RCC 7860 (cell line): ENCODE measurements at regions not wholly inside any gene's neighbourhood (a gene's known extent, or its start where the extent isn't known, plus 50 kb on each side); places are given as distances from the start of the nearest gene placed in this dataset.

Source experiments
- DNase-seq: peaks from one replicate; pipeline ENCODE4 v3.0.0-alpha.2; 2015; ENCODE audit warnings: low spot score
- FAIRE-seq: peaks from 2 replicates; lab custom pipeline; 2012; peaks lifted over from hg19 to GRCh38; lab: Jason Lieb, UNC

DNA sequence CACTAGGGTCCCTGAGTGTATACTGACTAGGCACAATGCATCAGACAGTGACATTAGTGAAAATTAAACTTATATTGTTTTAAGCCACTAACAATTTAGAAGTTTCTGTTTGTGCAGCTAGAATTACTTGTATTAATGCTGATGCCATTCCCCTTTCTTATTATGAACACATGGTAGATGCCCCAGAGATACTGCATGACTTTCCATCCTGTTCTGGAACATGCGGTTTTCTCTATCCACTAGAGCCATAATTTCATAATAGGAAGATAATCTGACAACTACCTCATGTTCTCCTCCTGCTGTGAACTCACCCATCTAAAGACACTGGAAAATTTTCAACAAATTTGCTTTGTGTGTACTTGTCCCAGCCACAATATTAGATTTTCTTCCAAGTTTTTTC lies 1256.4 kb downstream of the FAM181B start:
- DNase-seq, result no peak
- no peak for FAIRE-seq

DNA sequence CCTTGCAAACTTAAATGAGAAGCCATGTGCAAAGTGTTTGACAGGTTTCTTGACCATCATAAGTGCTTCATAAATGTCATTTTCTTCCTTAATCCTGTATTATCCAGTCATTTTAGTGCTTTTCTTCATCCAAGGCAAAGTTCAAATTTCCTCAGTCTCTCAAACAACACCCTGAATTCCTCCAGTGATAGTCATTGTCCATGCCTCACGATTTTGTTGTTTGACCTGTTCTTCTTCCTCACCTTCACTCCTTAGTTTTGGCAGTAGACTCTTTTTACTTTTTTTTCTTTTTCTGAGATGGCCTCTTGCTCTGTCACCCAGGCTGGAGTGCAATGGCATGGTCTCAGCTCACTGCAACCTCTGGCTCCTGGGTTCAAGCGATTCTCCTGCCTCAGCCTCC lies 1257.3 kb downstream of the FAM181B start:
- no peak for FAIRE-seq
- no peak for DNase-seq

DNA sequence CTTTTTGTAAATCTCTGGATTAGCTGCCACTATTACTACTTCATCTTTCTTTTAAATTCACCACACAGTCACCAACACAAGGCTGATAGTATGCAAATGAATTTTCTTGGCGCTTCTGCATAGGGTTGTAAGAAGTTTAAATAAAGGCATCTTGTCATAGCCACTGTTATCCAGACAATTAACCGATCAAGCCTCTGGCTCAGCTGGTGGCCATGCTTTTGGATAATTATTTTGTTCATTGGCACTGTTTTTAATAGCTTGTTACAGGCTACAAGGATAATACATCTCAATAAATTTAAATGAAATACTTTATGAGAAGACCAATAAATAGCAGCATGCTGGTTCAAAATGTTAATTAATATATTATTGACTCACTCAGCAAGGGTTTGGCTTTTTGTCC lies 1261.0 kb downstream of the FAM181B start:
- FAIRE-seq (no peak), DNase-seq (no peak)

DNA sequence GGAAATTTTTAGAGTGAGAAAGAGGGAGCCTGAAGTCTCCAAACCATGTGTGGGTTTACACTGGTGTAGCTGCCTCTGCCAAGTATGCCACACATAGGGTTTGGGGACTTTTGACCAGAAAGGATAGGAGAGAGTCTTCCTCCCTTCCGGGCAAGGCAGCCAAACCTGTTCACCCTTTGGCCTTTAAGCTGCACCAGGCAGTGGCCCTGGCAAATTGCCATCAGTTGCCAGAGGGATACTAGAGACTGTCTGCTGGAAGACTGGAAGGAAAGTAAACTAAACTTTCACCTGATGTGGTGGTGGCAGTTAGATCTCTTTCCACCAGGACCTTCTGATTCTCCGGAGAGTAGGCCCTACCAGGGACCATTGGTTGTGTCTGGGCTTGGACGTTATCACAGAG lies 1263.2 kb downstream of the FAM181B start:
- DNase-seq (no peak), FAIRE-seq (no peak)

DNA sequence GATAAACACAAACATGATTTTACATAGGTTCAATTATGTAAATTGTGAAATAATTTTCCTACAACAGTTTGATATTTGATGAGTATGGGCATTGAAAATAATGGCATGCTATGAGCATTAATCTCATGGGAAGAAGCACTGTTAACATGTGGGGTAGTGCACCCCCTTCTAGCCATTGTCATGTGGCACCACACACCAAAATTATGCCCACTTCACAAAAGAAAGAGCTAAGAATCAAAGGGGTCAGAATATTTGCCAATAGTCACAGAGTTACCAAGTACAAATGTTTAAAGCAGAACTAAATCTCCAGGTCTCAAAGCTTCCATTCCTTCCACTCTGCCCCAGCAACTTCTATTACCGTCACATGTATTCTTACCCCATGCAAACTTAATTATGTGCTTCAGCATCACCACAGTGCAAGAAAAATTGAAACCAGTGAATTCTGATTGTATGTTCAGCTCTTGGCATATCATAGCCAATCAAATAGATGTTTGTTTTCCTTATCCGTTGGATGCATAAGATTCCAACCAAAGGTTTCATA lies 1273.8 kb downstream of the FAM181B start:
- FAIRE-seq (no peak), DNase-seq (no peak)

DNA sequence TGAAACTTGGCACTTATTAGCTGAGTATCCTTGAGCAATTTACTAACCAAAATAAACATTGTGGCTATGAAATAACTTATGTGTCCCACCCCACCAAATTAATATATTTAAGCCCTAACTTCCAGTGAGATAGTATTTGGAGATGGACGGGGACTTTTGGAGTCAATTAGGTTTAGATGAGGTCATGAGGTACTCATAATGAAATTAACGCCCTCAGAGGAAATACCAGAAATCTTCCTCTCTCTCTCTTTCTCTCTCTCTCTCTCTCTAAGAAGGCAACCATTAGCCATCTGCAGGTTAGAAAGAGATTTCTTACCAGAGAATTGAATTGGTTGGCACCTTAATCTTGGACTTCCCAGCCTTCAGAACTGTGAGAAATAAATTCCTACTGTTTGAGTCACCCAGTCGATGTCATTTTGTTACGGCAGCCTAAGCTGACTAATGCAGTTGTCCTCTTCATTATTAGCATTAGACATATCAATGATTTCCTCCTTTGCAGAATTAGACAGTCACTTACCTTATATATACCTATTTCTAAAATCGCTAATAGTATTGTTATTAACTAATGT lies 1284.0 kb downstream of the FAM181B start:
- FAIRE-seq, result no peak
- no peak for DNase-seq

DNA sequence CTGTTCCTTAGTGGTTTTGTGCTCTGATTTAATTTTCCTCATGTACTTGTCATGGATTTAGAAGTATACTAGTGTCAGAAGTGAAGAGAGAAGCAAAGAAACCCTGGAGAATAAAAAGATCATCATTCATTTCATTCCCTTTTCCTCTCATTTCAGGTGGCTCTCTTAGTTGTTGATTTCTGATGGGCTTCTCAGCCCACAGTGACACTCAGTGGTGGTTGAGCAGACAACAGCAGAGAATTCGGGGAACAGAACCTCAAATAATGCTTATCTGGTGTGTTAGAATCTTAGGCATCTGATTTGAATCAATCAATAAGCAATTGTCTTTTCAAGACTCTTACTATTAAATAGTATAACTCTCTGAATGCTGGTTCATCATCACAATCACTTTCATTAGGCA lies 1289.4 kb downstream of the FAM181B start:
- no peak for FAIRE-seq
- no peak for DNase-seq

DNA sequence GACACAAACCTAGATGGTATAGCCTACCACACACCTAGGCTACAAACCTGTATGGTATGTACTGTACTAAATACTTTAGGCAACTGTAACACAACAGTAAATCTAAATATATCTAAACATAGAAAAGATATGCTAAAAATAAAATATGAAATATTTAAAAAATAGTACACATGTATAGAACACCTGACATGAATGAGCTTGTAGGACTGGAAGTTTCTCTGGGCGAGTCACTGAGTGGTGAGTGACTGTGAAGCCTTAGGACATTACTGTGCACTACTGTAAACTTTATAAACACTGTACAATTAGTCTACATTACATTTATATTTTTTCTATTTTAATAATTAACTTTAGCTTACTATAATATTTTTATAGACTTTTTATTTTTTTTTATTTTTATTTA lies 1301.3 kb downstream of the FAM181B start:
- FAIRE-seq, result no peak
- no peak for DNase-seq

DNA sequence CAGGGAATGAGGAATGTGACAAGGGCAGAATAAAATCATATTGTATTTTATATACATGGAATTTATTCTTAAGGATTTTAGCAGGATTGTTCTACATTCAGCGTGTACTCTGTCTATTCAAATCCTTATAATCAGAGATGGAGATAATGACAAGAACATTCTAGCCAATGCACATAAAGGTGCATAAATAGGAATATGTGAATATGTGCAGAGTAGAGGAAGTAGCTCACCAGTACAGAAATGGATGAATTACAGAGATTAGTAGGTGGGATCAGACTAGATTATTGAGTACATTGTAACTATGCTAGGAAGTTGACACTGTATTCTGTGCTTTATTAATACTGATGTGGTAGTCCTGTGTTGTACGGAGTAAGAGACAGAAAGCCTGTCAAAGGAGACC lies 1308.8 kb downstream of the FAM181B start:
- DNase-seq, result no peak
- no peak for FAIRE-seq

DNA sequence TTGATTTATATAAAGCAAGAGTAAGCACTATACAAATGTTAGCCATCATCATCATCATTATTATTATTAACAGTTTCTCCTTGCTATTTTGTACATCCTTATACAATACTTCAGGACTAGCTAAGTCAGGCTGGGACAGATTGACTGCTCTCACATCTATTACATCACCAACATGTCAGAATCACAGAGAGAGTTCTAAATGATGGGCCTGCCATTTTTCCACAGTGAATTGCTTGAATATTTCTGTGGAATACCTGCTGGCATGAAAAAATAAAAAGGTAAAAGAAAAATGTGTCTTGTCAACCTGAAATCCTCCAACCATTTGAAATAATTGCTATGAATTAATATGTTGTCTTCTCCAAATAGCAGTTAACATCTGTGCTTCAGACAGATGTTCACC lies 1311.3 kb downstream of the FAM181B start:
- FAIRE-seq (no peak), DNase-seq (no peak)

DNA sequence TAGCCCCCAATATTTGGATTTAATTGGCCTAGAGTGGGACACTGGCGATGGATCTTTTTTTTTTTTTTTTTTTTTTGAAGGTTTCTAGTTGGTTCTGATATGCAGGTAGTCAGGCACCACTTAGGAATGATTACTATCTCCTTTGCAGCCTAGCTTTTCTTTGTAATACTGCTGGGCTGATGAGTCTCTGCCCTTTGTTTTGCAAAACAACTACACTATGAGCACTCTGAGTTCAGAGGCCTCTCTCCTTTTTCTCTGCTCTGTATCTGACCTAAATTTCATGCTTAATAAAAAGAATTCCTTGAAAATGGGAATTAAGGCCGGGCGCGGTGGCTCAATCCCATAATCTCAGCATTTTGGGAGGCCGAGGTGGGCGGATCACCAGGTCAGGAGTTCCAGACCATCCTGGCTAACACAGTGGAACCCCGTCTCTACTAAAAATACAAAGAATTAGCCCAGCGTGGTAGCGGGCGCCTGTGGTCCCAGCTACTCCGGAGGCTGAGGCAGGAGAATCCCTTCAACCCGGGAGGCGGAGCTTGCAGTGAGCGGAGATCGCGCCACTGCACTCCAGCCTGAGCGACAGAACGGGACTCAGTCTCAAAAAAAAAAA lies 1312.3 kb downstream of the FAM181B start:
- DNase-seq (no peak), FAIRE-seq (no peak)

DNA sequence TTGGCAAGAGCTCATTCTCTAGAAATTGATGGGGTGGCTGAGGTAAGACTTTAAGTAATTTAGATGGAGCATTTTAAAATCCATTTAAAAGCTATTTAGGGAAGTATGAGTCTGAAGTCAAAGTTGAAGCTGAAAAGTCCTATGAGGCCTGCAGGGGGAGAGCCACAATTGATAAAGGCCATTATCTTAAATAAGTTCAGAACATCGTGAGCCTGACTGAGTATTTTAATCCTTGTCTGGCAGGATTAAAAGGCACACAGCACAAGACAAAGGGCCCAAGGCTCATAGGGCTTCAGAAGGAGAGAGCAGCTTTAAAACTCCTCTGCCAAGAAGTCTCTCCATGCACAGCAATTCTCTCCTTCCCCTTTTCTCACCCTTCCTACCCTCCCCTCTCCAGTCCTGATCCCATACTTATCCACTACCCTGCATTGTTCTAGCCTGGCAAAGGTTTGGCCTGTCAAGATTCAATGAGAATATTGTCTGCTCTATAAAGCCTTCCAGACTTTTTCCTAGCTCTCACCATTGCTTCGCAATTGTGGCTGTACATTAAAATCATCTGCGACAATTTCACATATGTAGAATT lies 1312.9 kb downstream of the FAM181B start:
- DNase-seq, result no peak
- no peak for FAIRE-seq

DNA sequence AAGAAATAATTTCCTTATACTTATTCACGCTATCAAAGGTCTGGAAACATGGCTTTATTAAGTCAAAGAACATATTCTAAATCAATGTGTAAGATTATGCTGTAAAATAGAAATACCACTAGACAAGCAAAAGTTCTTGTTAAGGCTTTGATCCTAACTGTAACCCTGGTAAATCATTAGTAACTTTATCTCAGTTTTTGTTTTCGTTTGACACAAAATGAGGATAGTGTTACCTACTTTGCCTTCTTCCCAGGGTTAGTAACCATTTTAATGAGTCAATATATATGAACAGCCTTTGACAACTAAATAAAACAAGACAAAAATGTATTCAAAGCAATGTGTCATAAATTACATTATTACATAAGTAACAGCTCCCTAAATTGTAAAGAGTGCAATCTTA lies 1336.3 kb downstream of the FAM181B start:
- FAIRE-seq, result no peak
- DNase-seq, result no peak

DNA sequence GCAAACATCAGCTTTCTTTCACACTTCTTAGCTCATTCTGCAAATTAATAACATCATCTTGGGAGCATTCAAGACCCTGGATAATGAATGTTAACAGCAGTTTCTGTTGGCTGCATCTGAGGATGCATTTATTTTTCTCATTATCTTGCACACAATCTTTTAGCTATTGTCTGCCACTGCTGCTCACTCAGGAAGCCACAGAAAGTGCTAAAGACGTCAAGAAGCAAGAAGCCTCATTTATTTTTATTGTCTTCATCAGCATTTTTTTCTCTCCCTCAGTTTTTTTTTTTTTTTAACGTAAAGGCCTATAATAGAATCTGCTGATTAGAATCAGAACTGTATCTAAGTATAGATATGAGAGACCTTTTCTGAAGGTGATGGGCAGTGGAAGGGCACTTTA lies 1339.4 kb downstream of the FAM181B start:
- FAIRE-seq (no peak), DNase-seq (no peak)

DNA sequence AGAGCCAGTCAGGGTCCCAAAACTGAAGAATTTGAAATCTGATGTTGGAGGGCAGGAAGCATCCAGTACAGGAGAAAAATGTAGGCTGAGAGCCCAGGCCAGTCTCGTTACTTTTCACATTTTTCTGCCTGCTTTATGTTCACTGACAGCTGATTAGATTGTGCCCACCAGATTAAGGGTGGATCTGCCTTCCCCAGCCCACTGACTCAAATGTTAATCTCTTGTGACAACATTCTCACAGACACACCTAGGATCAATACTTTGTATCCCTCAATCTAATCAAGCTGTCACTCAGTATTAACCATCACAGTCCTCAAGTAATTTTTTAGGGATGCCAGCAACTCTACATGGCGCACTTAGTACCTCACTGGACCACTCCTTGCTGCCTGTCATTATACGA lies 1345.3 kb downstream of the FAM181B start:
- FAIRE-seq (no peak), DNase-seq (no peak)

DNA sequence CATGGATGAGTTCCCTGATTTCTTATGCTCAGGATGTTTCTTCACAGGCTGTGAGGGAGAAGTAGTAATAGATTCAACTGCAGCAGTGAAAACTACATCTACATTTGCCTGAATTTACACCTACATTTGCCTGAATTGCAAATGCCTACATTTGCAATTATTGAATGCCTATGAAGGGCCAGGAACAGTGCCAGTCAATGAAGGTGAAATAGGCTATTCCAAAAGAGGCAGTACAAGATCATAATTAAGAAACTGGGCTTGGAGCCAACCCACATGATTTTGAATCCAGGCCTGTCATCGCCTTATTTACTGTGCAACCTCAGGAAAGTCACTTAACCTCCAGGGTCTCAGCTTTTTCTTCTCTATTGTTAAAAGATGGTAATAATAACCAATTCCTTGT lies 1353.3 kb downstream of the FAM181B start:
- FAIRE-seq (no peak), DNase-seq (no peak)

DNA sequence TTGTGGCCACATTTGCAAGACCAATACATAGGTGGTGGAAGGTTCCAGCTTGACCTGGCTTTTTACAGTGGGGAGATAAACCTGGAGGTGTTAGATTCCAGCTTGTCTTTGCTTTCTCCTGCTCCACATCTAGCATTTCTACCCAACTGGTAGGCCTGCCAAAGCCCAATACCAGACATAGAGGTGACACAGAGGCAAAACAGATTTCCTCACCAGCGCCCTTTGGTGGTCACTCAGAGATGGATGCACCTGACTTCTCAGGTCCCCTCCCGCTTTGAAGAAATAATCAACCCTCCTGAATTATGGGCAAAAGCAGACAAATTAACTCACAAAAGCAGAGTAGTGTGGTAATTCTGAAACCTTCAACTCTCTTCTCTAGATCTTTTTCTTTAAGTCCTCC lies 1356.2 kb downstream of the FAM181B start:
- FAIRE-seq, result no peak

DNA sequence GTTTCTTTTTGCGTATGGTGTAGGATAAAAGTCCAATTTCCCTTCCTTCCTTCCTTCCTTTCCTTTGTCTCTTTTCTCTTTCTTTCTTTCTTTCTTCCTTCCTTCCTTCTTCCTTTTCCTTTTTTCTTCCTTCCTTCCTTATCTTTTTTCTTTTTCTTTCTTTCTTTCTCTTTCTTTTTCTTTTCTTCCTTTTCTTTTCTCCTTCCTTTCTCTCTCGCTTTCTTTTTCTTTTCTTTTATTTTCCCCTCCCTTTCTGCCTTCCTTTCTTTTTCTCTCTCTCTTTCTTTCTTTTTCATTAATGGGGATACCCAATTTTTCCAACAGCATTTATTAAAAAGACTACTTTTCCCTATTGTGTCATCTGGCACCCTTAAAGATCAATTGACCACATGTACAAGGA lies 1359.7 kb downstream of the FAM181B start:
- DNase-seq (no peak), FAIRE-seq (no peak)

More for the DNA sequence above, 1356.2 kb downstream of the FAM181B start:
- DNase-seq, result no peak

DNA sequence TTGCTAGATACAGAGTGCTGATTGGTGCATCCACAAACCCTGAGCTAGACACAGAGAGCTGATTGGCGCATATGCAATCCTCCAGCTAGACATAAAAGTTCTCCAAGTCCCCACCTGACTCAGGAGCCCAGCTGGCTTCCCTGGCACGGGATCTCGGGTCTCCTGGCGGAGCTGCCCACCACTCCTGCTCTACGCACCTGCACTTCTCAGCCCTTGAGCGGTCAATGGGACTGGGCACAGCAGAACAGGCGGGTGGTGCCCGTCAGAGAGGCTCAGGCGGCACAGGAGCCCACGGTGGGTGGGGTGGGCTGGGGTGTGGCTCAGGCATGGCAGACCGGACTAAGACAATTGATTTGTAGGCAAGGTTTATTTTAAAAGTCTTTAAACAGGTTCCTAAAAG lies 1365.5 kb downstream of the FAM181B start:
- FAIRE-seq, result no peak
- DNase-seq, result no peak

DNA sequence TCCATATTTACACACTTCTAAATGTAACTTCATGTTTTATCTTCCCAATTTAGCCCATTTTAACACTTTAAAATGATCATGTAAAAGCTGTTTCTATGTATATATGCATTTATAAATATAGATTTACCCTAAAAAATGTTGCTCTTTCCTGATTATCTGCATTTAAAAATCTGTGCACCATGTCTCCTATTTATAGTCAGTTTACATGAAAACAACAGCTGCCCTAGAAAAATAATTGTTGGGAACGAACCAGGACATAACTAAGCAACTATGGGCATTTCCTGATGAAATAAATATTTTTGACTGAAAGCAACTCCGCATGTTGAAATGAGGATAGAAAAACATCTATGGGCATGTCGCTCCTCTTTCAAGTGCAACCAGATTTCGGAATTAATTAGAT lies 1368.2 kb downstream of the FAM181B start:
- FAIRE-seq (no peak), DNase-seq (no peak)

DNA sequence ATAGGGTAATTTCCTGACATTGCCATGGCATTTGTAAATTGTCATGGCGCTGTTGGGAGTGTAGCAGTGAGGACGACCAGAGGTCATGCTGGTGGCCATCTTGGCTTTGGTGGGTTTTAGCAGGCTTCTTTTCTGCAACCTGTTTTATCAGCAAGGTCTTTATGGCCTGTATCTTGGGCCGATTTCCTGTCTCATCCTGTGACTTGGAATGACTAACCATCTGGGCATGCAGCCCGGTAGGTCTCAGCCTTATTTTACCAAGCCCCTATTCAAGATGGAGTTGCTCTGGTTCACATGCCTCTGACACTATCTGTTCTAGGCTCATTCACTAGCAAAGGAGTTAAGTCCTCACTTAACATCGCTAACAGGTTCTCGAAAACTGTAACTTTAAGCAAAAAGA lies 1374.2 kb downstream of the FAM181B start:
- DNase-seq (no peak), FAIRE-seq (no peak)

DNA sequence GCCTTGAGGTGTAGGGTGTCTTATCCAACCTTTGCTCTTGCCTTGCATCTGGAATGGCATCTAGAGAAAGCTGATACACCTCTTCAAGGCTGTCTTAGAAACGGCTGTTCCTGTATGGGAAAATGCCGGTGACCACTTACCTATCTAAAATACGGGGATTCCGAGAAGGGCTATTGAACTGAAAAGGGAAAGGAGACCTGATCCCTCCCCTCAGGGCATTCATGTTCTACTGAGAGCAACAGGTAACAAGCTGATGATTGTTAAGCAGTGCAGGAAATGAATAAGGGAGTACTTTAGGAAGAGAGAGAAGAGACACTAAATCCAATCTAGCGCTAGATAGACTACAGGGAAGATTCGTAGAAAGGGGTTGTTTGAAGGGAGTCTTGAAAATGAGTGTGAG lies 1388.1 kb downstream of the FAM181B start:
- no peak for FAIRE-seq
- DNase-seq, result no peak

DNA sequence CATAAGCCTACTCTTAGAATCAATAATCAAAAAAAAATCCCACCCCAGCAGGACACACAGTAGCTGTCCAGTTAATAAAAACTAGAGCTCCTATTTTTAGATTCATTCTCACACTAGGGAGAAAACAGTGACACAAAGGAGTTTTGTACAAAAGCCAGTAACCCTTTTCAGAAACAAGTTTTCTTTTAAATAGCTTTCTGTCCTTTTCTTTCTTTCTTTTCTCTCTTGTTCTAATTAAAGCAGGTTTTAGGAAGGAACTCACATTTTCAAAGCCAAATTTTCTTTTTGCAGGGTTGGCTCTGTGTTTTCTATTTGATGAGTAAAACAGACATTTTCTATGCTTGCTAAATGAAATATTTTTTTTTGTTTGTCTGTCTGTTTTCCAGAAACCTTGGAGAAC lies 1390.7 kb downstream of the FAM181B start:
- no peak for DNase-seq
- no peak for FAIRE-seq
